ENCODE measurements at regions not wholly inside any gene's neighbourhood (a gene's known extent, or its start where the extent isn't known, plus 50 kb on each side); places are given as distances from the start of the nearest gene placed in this dataset.

- Histone ChIP-seq H3K4me3 (no peak overlapping the region), H3K27ac (no peak overlapping the region), H3K4me2 (no peak overlapping the region), H3K9me3 (no peaks in the 10 kb centered on the region), H3K4me1 (no peaks in the 10 kb centered on the region)
- POLR2A ChIA-PET, result no interaction called here
- ATAC-seq, result no peak
- CTCF ChIA-PET, result interaction anchor here (1.1 kb wide), 1 partner anchor 26 kb away, joined by 3 read pairs; no protein-coding TSS in a partner anchor
- 34% methylated on average over 3 of the region's 3 CpGs for WGBS (ENCODE audit: missing lambda C conversion rate)
- TF ChIP-seq EHF (CRISPR knock-in tag; IDR thresholded peaks at IDR 0.05) (no peak), ZC3H11A (IDR thresholded peaks at IDR 0.05) (no peak), TFCP2L1 (CRISPR knock-in tag; IDR thresholded peaks at IDR 0.05) (no peak), PHF8 (IDR thresholded peaks at IDR 0.05; ENCODE audit: borderline replicate concordance, low read depth) (no peak), JUNB (IDR thresholded peaks at IDR 0.05) (no peak), PBX3 (IDR thresholded peaks at IDR 0.05) (no peak), POLR2A (IDR thresholded peaks at IDR 0.05; ENCODE audit: low read length) (no peak), NR3C1 (IDR thresholded peaks at IDR 0.05) (no peak)
- no peak for DNase-seq (ENCODE audit: low read depth in 1 of 2, low spot score in 1 of 2)
- no peak for FAIRE-seq
These were observed 412.6 kb downstream of the RASEF start for GRCh38 chr9:82650368-82650767.

DNA sequence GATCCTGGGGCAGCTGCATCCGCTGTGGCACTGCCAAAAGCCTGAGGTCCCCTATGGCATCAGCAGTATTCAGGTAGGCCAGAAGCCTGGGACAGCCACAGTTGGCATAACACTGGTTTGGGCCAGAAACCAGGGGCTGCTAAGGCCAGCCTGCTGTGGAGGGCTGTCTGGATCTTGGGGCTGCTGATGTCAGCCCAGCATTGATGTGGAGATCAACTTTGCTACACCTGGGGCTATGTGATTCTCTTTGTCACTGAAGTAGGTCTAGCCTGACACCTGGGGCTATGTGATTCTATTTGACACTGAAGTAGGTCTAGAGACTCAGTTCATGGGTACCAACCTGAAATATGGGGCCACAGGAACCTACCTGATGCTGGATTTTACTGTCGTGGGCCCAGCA lies 411.5 kb downstream of the RASEF start:
- Histone ChIP-seq H3K4me2 (no peak overlapping the region), H3K9me3 (no peaks in the 10 kb centered on the region), H3K4me3 (no peak overlapping the region), H3K4me1 (no peaks in the 10 kb centered on the region), H3K27ac (no peak overlapping the region)
- TF ChIP-seq HMGXB4 (CRISPR knock-in tag; IDR thresholded peaks at IDR 0.05; ENCODE audit: borderline replicate concordance) (no peak), TFCP2L1 (CRISPR knock-in tag; IDR thresholded peaks at IDR 0.05) (no peak), GATA3 (IDR thresholded peaks at IDR 0.05; ENCODE audit: borderline replicate concordance) (no peak), ESRRA (IDR thresholded peaks at IDR 0.05; ENCODE audit: borderline replicate concordance, low read length) (no peak), RCOR1 (IDR thresholded peaks at IDR 0.05; ENCODE audit: low read depth, low read length) (no peak), CTCF (IDR thresholded peaks at IDR 0.05) (no peak), NFE2L2 (conservative IDR thresholded peaks at IDR 0.05; ENCODE audit: low read length) (no peak), REST (IDR thresholded peaks at IDR 0.05) (no peak), CHD4 (IDR thresholded peaks at IDR 0.05; ENCODE audit: borderline replicate concordance) (no peak)
- TF ChIP-seq, protein P1, sequence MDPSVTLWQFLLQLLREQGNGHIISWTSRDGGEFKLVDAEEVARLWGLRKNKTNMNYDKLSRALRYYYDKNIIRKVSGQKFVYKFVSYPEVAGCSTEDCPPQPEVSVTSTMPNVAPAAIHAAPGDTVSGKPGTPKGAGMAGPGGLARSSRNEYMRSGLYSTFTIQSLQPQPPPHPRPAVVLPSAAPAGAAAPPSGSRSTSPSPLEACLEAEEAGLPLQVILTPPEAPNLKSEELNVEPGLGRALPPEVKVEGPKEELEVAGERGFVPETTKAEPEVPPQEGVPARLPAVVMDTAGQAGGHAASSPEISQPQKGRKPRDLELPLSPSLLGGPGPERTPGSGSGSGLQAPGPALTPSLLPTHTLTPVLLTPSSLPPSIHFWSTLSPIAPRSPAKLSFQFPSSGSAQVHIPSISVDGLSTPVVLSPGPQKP (IDR thresholded peaks at IDR 0.05; ENCODE audit: low read depth, low read length), result no peak
- FAIRE-seq (no peak), DNase-seq (ENCODE audit: low read depth in 1 of 2, low spot score in 1 of 2) (no peak), ATAC-seq (no peak)
- ChIA-PET CTCF (no interaction called here), POLR2A (no interaction called here)
- WGBS (ENCODE audit: missing lambda C conversion rate), result 11% methylated on average over 2 of the region's 2 CpGs

Data from A549 (cell line).